GM08714 (cell line): ENCODE measurements at regions not wholly inside any gene's neighbourhood (a gene's known extent, or its start where the extent isn't known, plus 50 kb on each side); places are given as distances from the start of the nearest gene placed in this dataset.

Source experiments
- H3K4me3 ChIP-seq: fragments of 200-500 bp; sonication (Bioruptor generic); 2 replicates; pipeline ENCODE4 v1.5.1; 2014; ENCODE audit warnings: mild to moderate bottlenecking, low read length, inconsistent platforms
- ZNF274 ChIP-seq: IDR thresholded peaks from 2 replicates; pipeline ENCODE4 v1.6.1; 2012; ENCODE audit warnings: mild to moderate bottlenecking, low read depth, low read length

GRCh38 chr14:89660166-89660565 is 243.1 kb upstream of the FOXN3 start:
- no peak for TF ChIP-seq ZNF274
- no peak overlapping the region for H3K4me3 ChIP-seq

- H3K4me3 ChIP-seq = no peak overlapping the region
- TF ChIP-seq ZNF274 = no peak
These were observed 242.1 kb upstream of the FOXN3 start for GRCh38 chr14:89658977-89659670.

GRCh38 chr14:89657014-89657413 is 240.0 kb upstream of the FOXN3 start:
- TF ChIP-seq ZNF274 = no peak
- no peak overlapping the region for H3K4me3 ChIP-seq

DNA sequence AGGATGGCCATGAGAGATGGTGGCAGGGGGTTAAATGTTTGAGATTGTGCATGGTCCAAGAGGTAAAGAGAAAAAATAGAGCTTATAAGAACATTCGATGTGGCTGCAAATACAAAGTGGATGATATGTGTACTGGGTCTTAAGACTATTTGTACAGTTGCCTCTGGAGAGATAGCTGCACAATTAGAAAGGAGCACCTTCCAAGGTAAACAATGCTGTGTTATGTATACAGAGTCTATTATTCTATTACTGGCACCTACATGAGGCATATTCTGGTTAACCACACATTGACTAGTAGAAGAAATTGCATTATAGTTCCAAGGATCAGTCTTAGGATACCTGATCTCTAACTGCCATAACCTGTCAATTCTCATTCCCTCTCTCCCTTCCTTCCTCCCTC is 238.0 kb upstream of the FOXN3 start:
- no peak overlapping the region for H3K4me3 ChIP-seq
- no peak for TF ChIP-seq ZNF274

DNA sequence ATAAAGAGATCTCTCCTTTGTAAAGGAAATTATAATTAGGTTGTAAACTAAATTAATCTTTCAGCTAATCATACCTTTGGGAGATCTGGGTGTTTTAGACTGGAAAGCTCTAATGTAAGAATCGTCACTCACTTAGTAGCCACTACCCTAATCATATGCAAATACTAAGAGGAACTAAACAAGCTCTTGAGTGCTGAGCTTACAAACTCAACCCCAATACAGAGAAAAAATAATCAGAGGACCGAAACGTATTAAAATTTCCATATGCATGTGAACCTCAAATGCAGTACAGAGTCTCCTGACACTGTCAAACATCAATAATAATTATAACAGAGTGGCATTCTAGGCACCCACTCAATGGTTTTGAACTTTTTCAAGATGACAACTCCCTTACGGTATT is 235.3 kb upstream of the FOXN3 start:
- no peak overlapping the region for H3K4me3 ChIP-seq
- TF ChIP-seq ZNF274 = no peak

GRCh38 chr14:89651805-89652204 is 234.8 kb upstream of the FOXN3 start:
- no peak overlapping the region for H3K4me3 ChIP-seq
- TF ChIP-seq ZNF274 = no peak

DNA sequence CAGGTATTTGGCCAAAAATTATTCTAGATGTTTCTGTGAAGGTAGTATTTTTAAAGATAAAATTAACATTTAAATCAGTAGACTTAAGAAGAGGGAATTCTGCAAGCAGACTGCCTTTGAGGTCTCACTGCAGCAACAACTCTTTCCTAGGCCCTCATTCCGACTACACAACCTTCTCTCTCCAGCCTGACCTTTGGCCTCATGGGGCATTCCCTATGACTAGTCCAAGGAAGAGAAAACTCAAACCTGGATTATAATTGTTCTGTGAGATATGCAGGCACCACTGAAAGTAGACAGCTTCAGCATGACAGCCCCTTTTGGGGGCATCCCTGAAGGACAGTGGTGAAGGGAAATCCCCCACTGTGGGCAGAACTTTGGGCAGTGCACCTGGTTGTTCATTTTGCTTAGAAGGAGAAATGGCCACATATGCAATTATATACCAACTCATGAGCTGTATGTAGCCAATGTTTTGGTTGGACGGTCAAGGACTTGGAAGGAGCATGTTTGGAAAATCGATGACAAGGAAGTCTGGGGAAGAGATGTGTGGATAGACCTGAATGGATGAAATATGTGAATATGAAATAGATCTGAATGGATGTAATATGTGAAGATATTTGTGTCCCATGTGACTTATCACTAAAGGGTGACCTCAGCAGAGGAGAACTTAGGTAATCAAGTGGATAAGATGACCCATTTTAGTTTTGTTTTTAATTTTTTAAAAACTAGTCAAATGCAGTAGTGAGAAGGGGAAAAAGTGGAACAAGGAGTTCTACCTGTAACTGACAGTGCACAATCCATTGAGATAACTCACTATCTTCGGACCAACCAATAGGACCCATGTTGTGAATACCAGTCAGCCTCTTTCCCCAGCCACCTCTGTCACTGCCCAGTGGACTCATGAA is 233.3 kb upstream of the FOXN3 start:
- no peak for TF ChIP-seq ZNF274
- H3K4me3 ChIP-seq = no peak overlapping the region

DNA sequence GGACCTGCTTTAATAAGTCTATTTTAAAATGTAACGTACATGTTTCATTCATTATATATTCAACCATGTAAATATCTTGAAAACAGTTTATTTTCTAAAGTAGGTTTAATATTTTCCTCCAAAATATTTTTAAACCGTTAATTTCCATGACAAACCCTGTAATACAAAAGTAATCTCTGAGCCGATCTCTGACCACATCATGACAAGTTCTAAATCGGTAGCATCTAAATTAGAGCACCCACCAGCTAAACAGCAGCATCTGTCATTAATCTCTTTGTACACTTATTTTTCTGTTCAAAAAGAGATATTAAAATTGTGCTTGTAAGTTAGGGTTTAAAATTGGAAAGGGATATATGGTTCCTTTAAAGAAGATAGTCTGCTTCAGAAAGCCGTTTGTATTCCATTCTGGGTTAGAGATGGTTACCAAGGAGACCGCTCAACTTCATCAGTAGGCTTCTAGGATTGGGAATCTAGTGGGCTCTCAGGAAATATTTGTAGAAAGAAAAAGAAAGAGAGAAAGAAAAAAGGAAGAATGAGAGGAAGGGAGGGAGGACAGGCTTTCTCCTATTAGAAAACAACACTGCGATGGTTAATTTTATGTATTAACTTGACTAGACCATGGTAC is 232.5 kb upstream of the FOXN3 start:
- H3K4me3 ChIP-seq = no peak overlapping the region
- TF ChIP-seq ZNF274 = no peak

DNA sequence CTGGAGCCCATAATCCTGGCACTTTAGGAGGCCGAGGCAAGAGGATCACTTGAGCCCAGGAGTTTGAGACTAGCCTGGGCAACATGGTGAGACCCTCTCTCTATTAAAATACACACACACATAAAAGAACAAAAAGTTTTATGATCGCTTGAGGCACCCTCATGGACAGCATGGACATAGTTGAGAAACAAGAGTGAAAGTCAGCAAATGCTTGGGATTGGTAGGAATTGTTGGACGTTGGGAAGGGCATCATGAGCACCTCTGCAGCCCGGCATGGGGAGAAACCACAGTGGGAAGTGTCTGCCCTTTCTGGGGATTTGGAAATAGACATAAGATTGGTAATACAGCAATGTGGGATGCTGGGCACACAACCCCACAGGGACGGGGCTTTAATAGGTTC is 231.9 kb upstream of the FOXN3 start:
- no peak for TF ChIP-seq ZNF274
- no peak overlapping the region for H3K4me3 ChIP-seq

DNA sequence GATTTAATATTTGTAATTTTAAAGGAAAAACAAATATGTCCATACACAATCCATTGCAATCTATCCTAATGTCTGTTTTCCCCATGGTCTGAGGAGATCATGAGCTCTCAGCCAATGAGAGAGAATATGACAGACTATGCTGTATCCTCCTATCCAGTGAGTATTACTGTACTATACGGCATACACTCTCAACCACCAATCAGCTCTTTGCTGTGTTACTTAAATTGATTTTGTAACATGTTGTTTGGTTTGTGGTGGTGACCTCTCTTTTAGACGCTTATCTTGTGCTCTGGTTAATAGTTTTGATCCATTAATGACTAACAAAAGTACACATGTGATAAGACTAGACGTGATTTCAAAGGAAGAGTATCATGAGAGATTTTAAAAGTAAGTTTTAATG is 231.5 kb upstream of the FOXN3 start:
- H3K4me3 ChIP-seq = no peak overlapping the region
- no peak for TF ChIP-seq ZNF274

- no peak overlapping the region for H3K4me3 ChIP-seq
- TF ChIP-seq ZNF274 = no peak
These were observed 229.9 kb upstream of the FOXN3 start for GRCh38 chr14:89646971-89647370.

DNA sequence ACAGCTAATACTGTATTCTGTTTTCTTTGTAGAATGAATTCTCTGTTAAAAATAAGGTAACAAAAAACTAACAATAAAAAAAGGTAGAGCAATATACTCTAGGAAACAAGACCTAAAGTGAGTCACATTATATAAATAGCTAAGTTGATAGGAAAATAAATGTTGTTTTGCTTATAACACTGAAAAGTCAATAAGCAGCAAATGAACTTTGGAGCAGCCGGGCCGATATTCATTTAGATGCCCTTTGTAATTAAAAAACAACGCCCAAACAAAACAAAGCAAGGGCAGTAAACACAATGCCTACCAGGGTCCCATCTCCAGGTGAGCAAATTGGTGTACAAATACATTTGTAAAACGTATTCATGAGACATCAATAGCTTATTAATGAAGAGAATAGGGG is 227.6 kb upstream of the FOXN3 start:
- no peak for TF ChIP-seq ZNF274
- H3K4me3 ChIP-seq = no peak overlapping the region

DNA sequence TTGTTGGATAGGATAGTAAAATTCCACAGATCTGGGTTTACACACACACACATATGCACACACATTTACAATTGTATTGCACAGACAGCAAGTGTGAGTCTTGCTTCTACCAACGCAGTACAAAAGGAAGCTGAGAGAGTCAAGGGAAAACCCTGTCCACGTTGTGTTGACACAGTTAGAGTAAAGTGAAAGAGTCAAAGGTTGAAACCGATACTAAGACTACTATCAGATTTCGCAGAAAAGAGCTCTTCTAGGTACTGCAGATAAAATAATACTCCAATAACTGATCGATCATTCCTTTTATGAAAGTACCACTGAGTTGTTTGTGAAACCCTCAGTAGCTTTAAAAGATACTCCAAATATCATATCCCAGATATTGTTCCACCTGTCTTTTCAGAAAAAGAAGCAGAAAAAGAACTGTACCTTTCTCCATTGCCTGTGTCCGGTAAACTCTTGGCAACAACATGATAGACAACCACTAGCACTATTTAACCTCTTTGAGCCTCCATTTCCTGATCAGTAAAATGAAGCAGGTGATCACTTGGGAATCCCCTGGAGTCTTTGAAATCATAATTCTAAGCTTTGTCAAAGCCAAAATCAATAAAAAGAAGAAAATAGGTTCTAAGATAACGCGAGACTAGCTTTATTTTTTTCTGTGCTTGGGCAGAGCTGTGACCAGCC is 224.6 kb upstream of the FOXN3 start:
- no peak overlapping the region; the same call in 1 of the 2 replicates for H3K4me3 ChIP-seq
- no peak for TF ChIP-seq ZNF274

GRCh38 chr14:89640141-89640540 is 223.1 kb upstream of the FOXN3 start:
- H3K4me3 ChIP-seq = no peak overlapping the region
- TF ChIP-seq ZNF274 = no peak
